ENCODE measurements at regions not wholly inside any gene's neighbourhood (a gene's known extent, or its start where the extent isn't known, plus 50 kb on each side); places are given as distances from the start of the nearest gene placed in this dataset.

- TF ChIP-seq, protein P1, sequence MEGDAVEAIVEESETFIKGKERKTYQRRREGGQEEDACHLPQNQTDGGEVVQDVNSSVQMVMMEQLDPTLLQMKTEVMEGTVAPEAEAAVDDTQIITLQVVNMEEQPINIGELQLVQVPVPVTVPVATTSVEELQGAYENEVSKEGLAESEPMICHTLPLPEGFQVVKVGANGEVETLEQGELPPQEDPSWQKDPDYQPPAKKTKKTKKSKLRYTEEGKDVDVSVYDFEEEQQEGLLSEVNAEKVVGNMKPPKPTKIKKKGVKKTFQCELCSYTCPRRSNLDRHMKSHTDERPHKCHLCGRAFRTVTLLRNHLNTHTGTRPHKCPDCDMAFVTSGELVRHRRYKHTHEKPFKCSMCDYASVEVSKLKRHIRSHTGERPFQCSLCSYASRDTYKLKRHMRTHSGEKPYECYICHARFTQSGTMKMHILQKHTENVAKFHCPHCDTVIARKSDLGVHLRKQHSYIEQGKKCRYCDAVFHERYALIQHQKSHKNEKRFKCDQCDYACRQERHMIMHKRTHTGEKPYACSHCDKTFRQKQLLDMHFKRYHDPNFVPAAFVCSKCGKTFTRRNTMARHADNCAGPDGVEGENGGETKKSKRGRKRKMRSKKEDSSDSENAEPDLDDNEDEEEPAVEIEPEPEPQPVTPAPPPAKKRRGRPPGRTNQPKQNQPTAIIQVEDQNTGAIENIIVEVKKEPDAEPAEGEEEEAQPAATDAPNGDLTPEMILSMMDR (IDR thresholded peaks at IDR 0.05), result no peak
- TF ChIP-seq POLR2A (IDR thresholded peaks at IDR 0.05), result no peak
These were observed 634.7 kb upstream of the CCDC179 start for GRCh38 chr11:23494981-23495380.
